Bone marrow (tissue), 2 donors: ENCODE measurements at regions not wholly inside any gene's neighbourhood (a gene's known extent, or its start where the extent isn't known, plus 50 kb on each side); places are given as distances from the start of the nearest gene placed in this dataset.

ENCODE experiments used
- DNase-seq, 2 donors: peaks; one replicate each; lab custom pipeline; 2025; lab: John Stamatoyannopoulos, UW

- no peak for DNase-seq
These were observed 292.4 kb upstream of the NFE2L3 start for GRCh38 chr7:25859412-25860274.

- DNase-seq = no peak
These were observed 291.5 kb upstream of the NFE2L3 start for GRCh38 chr7:25860275-25861163.

GRCh38 chr7:25861164-25861496 is 290.9 kb upstream of the NFE2L3 start:
- DNase-seq = no peak

- no peak for DNase-seq
These were observed 290.3 kb upstream of the NFE2L3 start for GRCh38 chr7:25861601-25862260.

- peak in 1 of 2 donors; percentile 45 for DNase-seq
These were observed 289.6 kb upstream of the NFE2L3 start for GRCh38 chr7:25862261-25863004.

- no peak for DNase-seq
These were observed 288.8 kb upstream of the NFE2L3 start for GRCh38 chr7:25863005-25863728.

GRCh38 chr7:25863729-25864110 is 288.3 kb upstream of the NFE2L3 start:
- no peak for DNase-seq

GRCh38 chr7:25864511-25864910 is 287.5 kb upstream of the NFE2L3 start:
- DNase-seq = no peak

GRCh38 chr7:25864943-25865751 is 286.9 kb upstream of the NFE2L3 start:
- no peak for DNase-seq

GRCh38 chr7:25868509-25868908 is 283.5 kb upstream of the NFE2L3 start:
- DNase-seq = no peak

GRCh38 chr7:25870574-25870973 is 281.4 kb upstream of the NFE2L3 start:
- DNase-seq = no peak

- no peak for DNase-seq
These were observed 275.9 kb upstream of the NFE2L3 start for GRCh38 chr7:25876092-25876491.

GRCh38 chr7:25877802-25878789 is 273.9 kb upstream of the NFE2L3 start:
- no peak for DNase-seq

- DNase-seq = no peak
These were observed 272.2 kb upstream of the NFE2L3 start for GRCh38 chr7:25879799-25880198.

- no peak for DNase-seq
These were observed 270.5 kb upstream of the NFE2L3 start for GRCh38 chr7:25881317-25882037.

GRCh38 chr7:25882151-25882773 is 269.7 kb upstream of the NFE2L3 start:
- no peak for DNase-seq

- no peak for DNase-seq
These were observed 267.7 kb upstream of the NFE2L3 start for GRCh38 chr7:25884265-25884828.
